PC-9 (cell line): ENCODE measurements at regions not wholly inside any gene's neighbourhood (a gene's known extent, or its start where the extent isn't known, plus 50 kb on each side); places are given as distances from the start of the nearest gene placed in this dataset.

Source experiments
- BruUV-seq: library from RNA; stranded (reverse); fragments of 400-500 nt; replicated peaks from 2 replicates; lab custom pipeline; 2021; lab: Mats Ljungman, UMichigan
- CTCF ChIA-PET: fragments of 300-600 bp; sonication (Branson Sonifier 250); formaldehyde crosslinking; loops from one replicate; lab custom pipeline; 2022; ENCODE audit warnings: antibody characterized with exemption; lab: Charles Lee
- POLR2A ChIA-PET: fragments of 300-600 bp; sonication (Branson Sonifier 250); formaldehyde crosslinking; loops from one replicate; lab custom pipeline; 2022; ENCODE audit warnings: antibody characterized with exemption; ENCODE audit not compliant: unreplicated experiment; lab: Charles Lee
- DNase-seq, 2 experiments: peaks; one replicate each; pipeline versions ENCODE4 v3.0.0 to v3.0.0-alpha.2; 2015 to 2022; ENCODE audit warnings: mixed read lengths in 1 of 2
- H2AFZ ChIP-seq: fragments of 200-600 bp; sonication (generic); 2 replicates; pipeline ENCODE4 v1.8.1; 2017; ENCODE audit warnings: antibody characterized with exemption
- H3F3A ChIP-seq: fragments of 200-600 bp; sonication (generic); 2 replicates; pipeline ENCODE4 v1.8.1; 2017; ENCODE audit warnings: antibody characterized with exemption, mild to moderate bottlenecking, low read depth; ENCODE audit not compliant: insufficient read depth
- H3K27ac ChIP-seq: fragments of 200-600 bp; sonication (generic); 2 replicates; pipeline ENCODE4 v1.6.1; 2016; ENCODE audit warnings: mixed run types
- H3K27me3 ChIP-seq: fragments of 200-600 bp; sonication (generic); 2 replicates; pipeline ENCODE4 v1.6.1; 2016; ENCODE audit warnings: low read depth, mixed run types; ENCODE audit not compliant: insufficient read depth
- H3K36me3 ChIP-seq: fragments of 200-600 bp; sonication (generic); 2 replicates; pipeline ENCODE4 v1.6.1; 2016; ENCODE audit warnings: low read depth, mixed run types
- H3K4me1 ChIP-seq: fragments of 200-600 bp; sonication (generic); replicated peaks from 2 replicates; pipeline ENCODE4 v1.6.1; 2016; ENCODE audit warnings: mixed run types; ENCODE audit not compliant: insufficient read depth
- H3K4me2 ChIP-seq: fragments of 200-600 bp; sonication (generic); 2 replicates; pipeline ENCODE4 v1.6.1; 2017; ENCODE audit warnings: mixed run types
- H3K4me3 ChIP-seq: fragments of 200-600 bp; sonication (generic); 2 replicates; pipeline ENCODE4 v1.6.1; 2016; ENCODE audit warnings: mixed run types
- H3K79me2 ChIP-seq: fragments of 200-600 bp; sonication (generic); 2 replicates; pipeline ENCODE4 v1.6.1; 2017; ENCODE audit warnings: low read depth, mixed run types
- H3K9me2 ChIP-seq: fragments of 200-600 bp; sonication (generic); 2 replicates; pipeline ENCODE4 v1.8.1; 2017; ENCODE audit warnings: mild to moderate bottlenecking; ENCODE audit not compliant: insufficient read depth
- H3K9me3 ChIP-seq: fragments of 200-600 bp; sonication (generic); 2 replicates; pipeline ENCODE4 v1.8.1; 2016; ENCODE audit warnings: low read depth; ENCODE audit not compliant: insufficient read depth
- H4K20me1 ChIP-seq: fragments of 200-600 bp; sonication (generic); 2 replicates; pipeline ENCODE4 v1.8.1; 2017; ENCODE audit not compliant: insufficient read depth
- CTCF ChIP-seq: fragments of 200-600 bp; sonication (generic); conservative IDR thresholded peaks from 2 replicates; pipeline ENCODE4 v1.6.1; 2017; ENCODE audit warnings: mixed run types, antibody characterized with exemption, mild to moderate bottlenecking, moderate library complexity
- EZH2 ChIP-seq: fragments of 200-600 bp; sonication (generic); IDR thresholded peaks from 2 replicates; pipeline ENCODE4 v1.8.0; 2017; ENCODE audit warnings: antibody characterized with exemption, low read depth
- intact Hi-C: fragments of 100-400 bp; cut with micrococcal nuclease; formaldehyde crosslinking; loops from one replicate; pipeline ENCODE4 v1.10.0; 2022; ENCODE audit not compliant: unreplicated experiment

GRCh38 chr16:64715624-64716023 is 406.2 kb downstream of the CDH11 start:
- Histone ChIP-seq H3K4me1 (no peaks in the 10 kb centered on the region), H3F3A (no peaks in the 10 kb centered on the region), H4K20me1 (no peaks in the 10 kb centered on the region), H3K9me3 (no peaks in the 10 kb centered on the region), H3K4me2 (no peak overlapping the region), H3K36me3 (no peaks in the 10 kb centered on the region), H3K9me2 (no peaks in the 10 kb centered on the region), H2AFZ (no peak overlapping the region), H3K27ac (no peak overlapping the region), H3K27me3 (no peaks in the 10 kb centered on the region), H3K4me3 (no peak overlapping the region), H3K79me2 (no peaks in the 10 kb centered on the region)
- CTCF ChIA-PET = no interaction called here
- DNase-seq = no peak
- no peak for TF ChIP-seq EZH2
- TF ChIP-seq CTCF = no peak
- BruUV-seq = no TSS peak
- POLR2A ChIA-PET = no interaction called here
- intact Hi-C loops = no loop called here

DNA sequence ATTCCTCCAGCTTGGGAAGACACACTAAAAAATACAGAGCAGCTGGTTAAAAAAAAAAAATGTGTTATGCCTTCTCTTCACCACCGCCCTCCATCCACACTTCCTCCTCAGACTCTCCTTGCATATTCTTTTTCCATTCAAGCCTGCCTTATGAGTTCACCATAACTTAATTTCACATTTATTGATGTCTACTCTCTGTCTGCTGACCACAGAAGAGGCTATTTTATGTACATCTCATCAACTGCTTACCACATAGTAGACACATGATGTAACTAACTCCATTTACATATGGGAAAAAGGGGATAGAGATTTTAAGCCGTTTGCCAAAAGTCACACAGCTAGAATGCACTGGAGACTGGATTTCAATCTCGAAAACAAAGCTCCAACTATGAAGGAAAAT is 409.8 kb downstream of the CDH11 start:
- H3K9me3 ChIP-seq = no peaks in the 10 kb centered on the region
- H3K27me3 ChIP-seq = no peaks in the 10 kb centered on the region
- TF ChIP-seq CTCF (no peak), EZH2 (no peak)
- H2AFZ ChIP-seq = no peak overlapping the region
- no peak for DNase-seq
- no peaks in the 10 kb centered on the region for H3K4me1 ChIP-seq
- H3K79me2 ChIP-seq = no peaks in the 10 kb centered on the region
- no peaks in the 10 kb centered on the region for H3K36me3 ChIP-seq
- H4K20me1 ChIP-seq = no peaks in the 10 kb centered on the region
- intact Hi-C loops = no loop called here
- ChIA-PET POLR2A (no interaction called here), CTCF (no interaction called here)
- BruUV-seq = no TSS peak
- no peak overlapping the region for H3K27ac ChIP-seq
- H3K9me2 ChIP-seq = no peaks in the 10 kb centered on the region
- H3K4me2 ChIP-seq = no peak overlapping the region
- no peak overlapping the region for H3K4me3 ChIP-seq
- no peaks in the 10 kb centered on the region for H3F3A ChIP-seq

- no peak overlapping the region for H3K4me2 ChIP-seq
- no peaks in the 10 kb centered on the region for H4K20me1 ChIP-seq
- H3K27ac ChIP-seq = no peak overlapping the region
- POLR2A ChIA-PET = no interaction called here
- TF ChIP-seq CTCF (no peak), EZH2 (no peak)
- CTCF ChIA-PET = no interaction called here
- H3K9me3 ChIP-seq = no peaks in the 10 kb centered on the region
- BruUV-seq = no TSS peak
- H3K27me3 ChIP-seq = no peaks in the 10 kb centered on the region
- DNase-seq = no peak
- H2AFZ ChIP-seq = no peak overlapping the region
- H3F3A ChIP-seq = no peaks in the 10 kb centered on the region
- no peaks in the 10 kb centered on the region for H3K9me2 ChIP-seq
- H3K79me2 ChIP-seq = no peaks in the 10 kb centered on the region
- H3K36me3 ChIP-seq = no peaks in the 10 kb centered on the region
- no peaks in the 10 kb centered on the region for H3K4me1 ChIP-seq
- intact Hi-C loops = no loop called here
- no peak overlapping the region for H3K4me3 ChIP-seq
These were observed 410.3 kb downstream of the CDH11 start for GRCh38 chr16:64711596-64711995.
